Epithelial cell of esophagus (primary cell): ENCODE measurements at regions not wholly inside any gene's neighbourhood (a gene's known extent, or its start where the extent isn't known, plus 50 kb on each side); places are given as distances from the start of the nearest gene placed in this dataset.

Source experiments
- DNase-seq: peaks from one replicate; pipeline ENCODE4 v3.0.0; 2010; ENCODE audit warnings: low read depth
- H3K4me3 ChIP-seq: 2 replicates; pipeline ENCODE4 v1.5.1; 2011; ENCODE audit warnings: mild to moderate bottlenecking, low read length, control low read depth
- TF ChIP-seq, protein P1 (sequence below): IDR thresholded peaks from 2 replicates; pipeline ENCODE4 v1.5.1; 2011; ENCODE audit warnings: low read depth, mild to moderate bottlenecking, low read length, control low read depth, inconsistent platforms; ENCODE audit not compliant: insufficient read depth; ENCODE audit errors: missing control alignments

DNA sequence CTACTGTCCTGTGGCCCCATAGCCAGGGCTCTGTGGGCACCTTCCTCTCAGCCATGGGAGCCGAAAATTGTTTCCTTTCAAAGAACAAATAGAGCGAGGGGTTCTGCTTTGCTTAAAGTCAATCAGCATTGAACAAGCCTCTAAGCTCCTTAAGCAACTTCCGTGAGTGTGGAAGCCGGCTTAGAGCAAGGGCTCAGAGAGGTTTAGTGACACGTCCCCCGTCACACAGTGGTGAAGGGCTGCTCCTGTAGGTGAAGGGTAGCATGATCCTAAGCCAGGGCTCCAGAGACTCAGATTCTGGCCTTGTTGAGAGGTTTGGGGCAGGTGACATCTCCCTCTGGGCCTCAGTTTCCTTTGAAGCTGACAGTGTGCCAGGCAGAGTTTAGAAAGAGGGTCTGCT, 94.0 kb upstream of the WNT4 start:
- no peak overlapping the region for H3K4me3 ChIP-seq
- DNase-seq = no peak
- TF ChIP-seq, protein P1, sequence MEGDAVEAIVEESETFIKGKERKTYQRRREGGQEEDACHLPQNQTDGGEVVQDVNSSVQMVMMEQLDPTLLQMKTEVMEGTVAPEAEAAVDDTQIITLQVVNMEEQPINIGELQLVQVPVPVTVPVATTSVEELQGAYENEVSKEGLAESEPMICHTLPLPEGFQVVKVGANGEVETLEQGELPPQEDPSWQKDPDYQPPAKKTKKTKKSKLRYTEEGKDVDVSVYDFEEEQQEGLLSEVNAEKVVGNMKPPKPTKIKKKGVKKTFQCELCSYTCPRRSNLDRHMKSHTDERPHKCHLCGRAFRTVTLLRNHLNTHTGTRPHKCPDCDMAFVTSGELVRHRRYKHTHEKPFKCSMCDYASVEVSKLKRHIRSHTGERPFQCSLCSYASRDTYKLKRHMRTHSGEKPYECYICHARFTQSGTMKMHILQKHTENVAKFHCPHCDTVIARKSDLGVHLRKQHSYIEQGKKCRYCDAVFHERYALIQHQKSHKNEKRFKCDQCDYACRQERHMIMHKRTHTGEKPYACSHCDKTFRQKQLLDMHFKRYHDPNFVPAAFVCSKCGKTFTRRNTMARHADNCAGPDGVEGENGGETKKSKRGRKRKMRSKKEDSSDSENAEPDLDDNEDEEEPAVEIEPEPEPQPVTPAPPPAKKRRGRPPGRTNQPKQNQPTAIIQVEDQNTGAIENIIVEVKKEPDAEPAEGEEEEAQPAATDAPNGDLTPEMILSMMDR = no peak

DNA sequence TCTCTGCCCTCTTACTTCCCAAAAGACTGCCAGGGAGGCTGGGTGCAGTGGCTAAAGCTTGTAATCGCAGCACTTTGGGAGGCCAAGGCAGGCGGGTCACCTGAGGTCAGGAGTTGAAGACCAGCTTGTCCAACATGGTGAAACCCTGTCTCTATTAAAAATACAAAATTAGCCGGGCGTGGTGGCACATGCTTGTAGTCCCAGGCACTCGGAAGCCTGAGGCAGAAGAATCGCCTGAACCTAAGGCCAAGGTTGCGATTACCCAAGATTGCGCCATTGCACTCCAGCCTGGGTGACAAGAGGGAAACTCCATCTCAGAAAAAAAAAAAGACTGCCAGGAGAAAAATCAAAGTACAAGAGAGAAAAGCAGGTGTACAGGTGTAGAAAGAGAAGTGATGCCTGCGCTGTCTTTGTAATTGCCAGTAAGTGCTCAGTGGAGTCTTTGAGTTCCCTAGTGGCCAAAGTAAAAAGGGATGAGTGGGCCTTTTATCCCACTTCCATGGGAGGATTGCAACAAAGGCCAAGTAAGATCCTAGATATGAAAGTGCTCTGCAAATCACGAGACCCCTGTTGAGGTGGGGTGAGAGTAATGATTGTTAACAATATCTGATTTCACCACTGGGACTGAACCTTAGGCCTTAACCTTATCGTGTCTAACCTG, 94.7 kb upstream of the WNT4 start:
- no peak overlapping the region for H3K4me3 ChIP-seq
- DNase-seq = no peak
- TF ChIP-seq, protein P1 = no peak

DNA sequence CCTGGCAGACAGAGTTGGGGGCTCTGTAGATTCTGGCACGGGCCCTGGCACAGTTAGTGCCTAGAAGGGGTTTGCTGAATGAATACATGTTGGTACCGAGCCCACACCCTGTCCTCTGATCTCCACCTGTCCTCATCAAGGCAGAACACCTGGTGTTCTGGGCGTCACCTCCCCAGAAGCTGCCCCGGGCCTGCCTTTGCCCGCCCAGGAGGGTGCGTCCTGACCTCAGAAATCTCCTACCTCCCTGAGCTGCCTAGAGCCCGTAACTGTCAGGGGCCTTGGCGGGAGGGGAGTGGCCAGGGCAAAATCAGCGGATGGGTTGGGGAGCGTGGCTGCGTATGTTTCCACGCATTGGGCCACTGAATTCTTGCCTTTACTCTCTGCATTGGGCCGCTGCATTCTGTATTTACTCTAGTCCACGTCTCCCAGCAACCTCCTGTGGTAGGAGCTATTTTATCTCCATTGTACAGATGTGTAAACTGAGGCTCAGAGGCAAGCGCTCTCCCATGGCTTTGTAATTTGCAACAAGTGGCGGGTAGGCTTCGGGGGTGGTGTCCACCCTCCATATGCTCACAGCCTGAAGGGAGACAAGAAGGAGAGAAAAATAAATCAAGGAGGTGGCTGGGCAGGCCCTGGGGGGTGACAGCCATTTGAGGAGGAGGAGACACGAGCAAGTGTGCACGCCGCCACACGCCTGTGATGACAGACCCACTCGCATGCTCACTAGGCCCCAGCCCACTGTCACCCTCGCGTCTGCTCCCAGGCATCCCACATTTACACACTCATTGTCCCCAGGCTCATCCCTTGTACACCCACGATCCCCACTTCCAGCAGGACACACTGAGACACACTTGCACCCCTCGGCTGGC, 95.7 kb upstream of the WNT4 start:
- H3K4me3 ChIP-seq = no peak overlapping the region
- DNase-seq = no peak
- TF ChIP-seq, protein P1 = no peak

DNA sequence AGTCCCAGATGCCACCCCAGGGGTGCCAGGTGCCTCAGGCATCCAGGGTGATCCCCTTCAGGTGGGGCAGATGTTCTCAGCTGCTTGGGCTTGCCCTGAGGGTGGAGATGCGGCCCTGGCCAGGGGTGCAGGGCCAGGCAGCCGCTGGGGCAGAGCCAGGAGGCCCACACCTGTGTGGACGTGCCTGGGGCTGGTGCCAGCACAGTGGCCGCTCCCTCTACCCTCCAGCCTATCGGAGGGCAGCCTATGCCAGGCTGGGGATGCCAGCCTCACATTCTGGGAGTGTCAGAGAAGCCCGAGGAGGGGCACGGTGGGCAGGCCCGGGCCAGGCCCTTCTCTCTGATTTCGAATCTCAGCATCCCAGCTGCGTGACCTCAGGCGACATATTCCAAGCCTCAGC, 96.5 kb upstream of the WNT4 start:
- TF ChIP-seq, protein P1 = no peak

DNA sequence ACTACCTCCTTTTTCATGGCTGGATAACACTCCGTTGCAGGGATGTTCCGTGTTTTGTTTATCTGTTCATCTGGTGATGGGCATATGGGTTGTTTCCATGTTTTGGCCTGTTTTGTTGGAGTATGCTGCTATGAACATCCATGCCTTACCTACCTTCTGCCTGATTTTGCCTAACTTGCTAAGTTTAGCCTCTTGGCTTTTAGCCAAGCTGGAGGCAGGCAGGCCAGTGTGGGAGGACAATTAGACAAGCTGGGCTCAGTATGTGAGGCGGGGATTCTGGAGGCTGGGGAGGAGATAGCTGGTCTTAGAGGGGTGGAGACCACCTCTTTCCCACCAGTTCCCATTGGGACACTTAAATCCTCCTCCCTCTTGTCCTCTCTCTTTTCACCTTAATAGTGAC, 98.4 kb upstream of the WNT4 start:
- no peak overlapping the region for H3K4me3 ChIP-seq
- DNase-seq = no peak
- TF ChIP-seq, protein P1 = no peak

More for the DNA sequence above, 96.5 kb upstream of the WNT4 start:
- DNase-seq = no peak
- no peak overlapping the region for H3K4me3 ChIP-seq

DNA sequence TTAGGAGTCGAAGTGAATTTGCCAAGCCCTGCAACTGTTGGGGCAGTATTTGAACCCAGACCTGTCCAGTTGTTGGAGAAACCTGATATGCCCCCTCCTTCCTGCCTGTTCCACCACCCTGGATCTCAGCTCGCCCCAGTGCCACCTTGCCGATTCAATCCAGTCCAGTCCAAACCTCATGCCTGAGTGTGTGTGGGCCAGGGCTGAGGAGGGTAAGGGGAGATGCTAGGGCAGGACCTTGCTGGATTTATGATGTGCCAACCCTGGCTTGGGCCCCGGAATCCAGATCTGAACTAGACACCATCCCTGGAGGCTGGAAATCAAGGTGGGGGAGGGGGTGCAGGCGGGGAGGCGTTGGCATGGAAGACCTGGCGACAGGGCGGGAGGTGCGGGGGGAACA, 98.9 kb upstream of the WNT4 start:
- TF ChIP-seq, protein P1 = no peak
- no peak overlapping the region for H3K4me3 ChIP-seq
- no peak for DNase-seq
